GM18909 (cell line): ENCODE measurements at regions not wholly inside any gene's neighbourhood (a gene's known extent, or its start where the extent isn't known, plus 50 kb on each side); places are given as distances from the start of the nearest gene placed in this dataset.

Experiments
- ATAC-seq: cut with Tn5 transposase; IDR thresholded peaks from one replicate; pipeline ENCODE4 v1.9.1; 2021; ENCODE audit warnings: mild to moderate bottlenecking; ENCODE audit not compliant: unreplicated experiment, poor library complexity

- ATAC-seq = no peak
Measured at GRCh38 chr5:165858118-165858517, 2352.7 kb downstream of the MAT2B start.

GRCh38 chr5:165859251-165859650 is 2353.8 kb downstream of the MAT2B start:
- no peak for ATAC-seq

- no peak for ATAC-seq
Measured at GRCh38 chr5:165863239-165863638, 2357.8 kb downstream of the MAT2B start.

- no peak for ATAC-seq
Measured at GRCh38 chr5:165871291-165871690, 2365.9 kb downstream of the MAT2B start.

- ATAC-seq = no peak
Measured at GRCh38 chr5:165874851-165875250, 2369.4 kb downstream of the MAT2B start.

GRCh38 chr5:165876538-165876937 is 2371.1 kb downstream of the MAT2B start:
- no peak for ATAC-seq

- ATAC-seq = no peak
Measured at GRCh38 chr5:165877475-165877874, 2372.1 kb downstream of the MAT2B start.

GRCh38 chr5:165881259-165881658 is 2375.8 kb downstream of the MAT2B start:
- ATAC-seq = no peak

- ATAC-seq = no peak
Measured at GRCh38 chr5:165882099-165882498, 2376.7 kb downstream of the MAT2B start.

GRCh38 chr5:165885623-165886350 is 2380.4 kb downstream of the MAT2B start:
- ATAC-seq = no peak

GRCh38 chr5:165887147-165887546 is 2381.7 kb downstream of the MAT2B start:
- no peak for ATAC-seq

GRCh38 chr5:165892383-165892782 is 2387.0 kb downstream of the MAT2B start:
- no peak for ATAC-seq

GRCh38 chr5:165894916-165895315 is 2389.5 kb downstream of the MAT2B start:
- ATAC-seq = no peak

GRCh38 chr5:165903835-165904234 is 2387.6 kb upstream of the WWC1 start:
- no peak for ATAC-seq

- ATAC-seq = no peak
Measured at GRCh38 chr5:165906871-165907270, 2384.6 kb upstream of the WWC1 start.

- ATAC-seq = no peak
Measured at GRCh38 chr5:165913059-165913458, 2378.4 kb upstream of the WWC1 start.

GRCh38 chr5:165914456-165914855 is 2377.0 kb upstream of the WWC1 start:
- no peak for ATAC-seq

GRCh38 chr5:165919196-165919595 is 2372.2 kb upstream of the WWC1 start:
- no peak for ATAC-seq

GRCh38 chr5:165920655-165921054 is 2370.8 kb upstream of the WWC1 start:
- ATAC-seq = no peak

GRCh38 chr5:165928971-165929370 is 2362.5 kb upstream of the WWC1 start:
- ATAC-seq = no peak

GRCh38 chr5:165940541-165940940 is 2350.9 kb upstream of the WWC1 start:
- ATAC-seq = no peak

GRCh38 chr5:165956854-165957253 is 2334.6 kb upstream of the WWC1 start:
- no peak for ATAC-seq
